H1 (cell line): ENCODE measurements at regions not wholly inside any gene's neighbourhood (a gene's known extent, or its start where the extent isn't known, plus 50 kb on each side); places are given as distances from the start of the nearest gene placed in this dataset.

Experiments used
- CTCF ChIA-PET: fragments of 300-600 bp; sonication (Branson Sonifier 250); formaldehyde crosslinking; loops from one replicate; lab custom pipeline; 2021; ENCODE audit not compliant: partially characterized antibody; lab: Charles Lee
- POLR2A ChIA-PET: fragments of 300-600 bp; sonication (Branson Sonifier 250); formaldehyde crosslinking; loops from one replicate; lab custom pipeline; 2021; ENCODE audit warnings: inconsistent platforms; ENCODE audit not compliant: partially characterized antibody; lab: Charles Lee
- DNase-seq, 2 experiments: peaks; one replicate each; pipeline versions ENCODE4 v3.0.0 to v3.0.0-alpha.2; 2010 to 2022; ENCODE audit warnings: low spot score in 2 of 2, low read depth in 1 of 2, mixed read lengths in 1 of 2
- FAIRE-seq: peaks from 2 replicates; lab custom pipeline; 2011; peaks lifted over from hg19 to GRCh38; lab: Jason Lieb, UNC
- H2AFZ ChIP-seq: 2 replicates; pipeline ENCODE4 v1.8.1; 2012; ENCODE audit warnings: low read length, inconsistent platforms
- H2AK5ac ChIP-seq: 2 replicates; pipeline ENCODE4 v1.6.1; 2013; ENCODE audit warnings: low read depth, low read length
- H2BK120ac ChIP-seq: replicated peaks from 2 replicates; pipeline ENCODE3; 2013; ENCODE audit warnings: low read depth, low read length, inconsistent platforms
- H2BK12ac ChIP-seq: 2 replicates; pipeline ENCODE4 v1.6.1; 2013; ENCODE audit warnings: low read depth, low read length
- H2BK15ac ChIP-seq: 2 replicates; pipeline ENCODE4 v1.6.1; 2013; ENCODE audit warnings: low read length
- H2BK20ac ChIP-seq: 2 replicates; pipeline ENCODE4 v1.6.1; 2013; ENCODE audit warnings: low read length
- H2BK5ac ChIP-seq: 2 replicates; pipeline ENCODE4 v1.6.1; 2013; ENCODE audit warnings: low read depth, low read length
- H3K14ac ChIP-seq: 2 replicates; pipeline ENCODE4 v1.6.1; 2013; ENCODE audit warnings: inconsistent platforms; ENCODE audit not compliant: insufficient read length
- H3K18ac ChIP-seq: 2 replicates; pipeline ENCODE4 v1.6.1; 2013; ENCODE audit warnings: low read length; ENCODE audit errors: extremely low read depth
- H3K23ac ChIP-seq: 2 replicates; pipeline ENCODE4 v1.6.1; 2013; ENCODE audit warnings: inconsistent platforms; ENCODE audit not compliant: insufficient read length
- H3K23me2 ChIP-seq: 2 replicates; pipeline ENCODE4 v1.6.1; 2013; ENCODE audit warnings: low read depth, low read length
- H3K27ac ChIP-seq: 2 replicates; pipeline ENCODE4 v1.6.1; 2011; ENCODE audit warnings: low read depth, low read length, inconsistent platforms
- H3K27me3 ChIP-seq, 4 experiments: replicated peaks in 1 of 4; 1 replicate in 1 of 4; 2 replicates in 3 of 4; pipeline versions ENCODE4 v1.6.1 to v1.8.1; 2011 to 2013; ENCODE audit warnings: low read length in 3 of 4, mild to moderate bottlenecking in 3 of 4, inconsistent platforms in 2 of 4, mixed read lengths in 2 of 4, moderate library complexity in 1 of 4; ENCODE audit not compliant: control insufficient read depth in 3 of 4, insufficient read depth in 3 of 4; ENCODE audit errors: extremely low read depth in 1 of 4
- H3K36me3 ChIP-seq, 4 experiments: 2 replicates each; pipeline versions ENCODE4 v1.6.1 to v1.8.1; 2011 to 2013; ENCODE audit warnings: mild to moderate bottlenecking in 4 of 4, low read length in 3 of 4, moderate library complexity in 2 of 4, control low read depth in 1 of 4, inconsistent platforms in 1 of 4; ENCODE audit not compliant: insufficient read depth in 4 of 4, control insufficient read depth in 2 of 4
- H3K4ac ChIP-seq: replicated peaks from 2 replicates; pipeline ENCODE3; 2013; ENCODE audit warnings: low read length, low read depth, mixed read lengths, inconsistent platforms; ENCODE audit not compliant: insufficient read length
- H3K4me1 ChIP-seq, 4 experiments: replicated peaks in 1 of 4; 1 replicate in 1 of 4; 2 replicates in 3 of 4; pipeline versions ENCODE4 v1.6.1 to v1.8.1; 2011 to 2013; ENCODE audit warnings: low read length in 3 of 4, inconsistent platforms in 2 of 4, mixed read lengths in 1 of 4; ENCODE audit not compliant: insufficient read depth in 4 of 4, control insufficient read depth in 3 of 4
- H3K4me2 ChIP-seq, 2 experiments: 2 replicates each; pipeline versions ENCODE4 v1.6.1 to v1.8.1; 2011 to 2013; ENCODE audit warnings: low read depth in 2 of 2, low read length in 2 of 2, control low read depth in 1 of 2, inconsistent platforms in 1 of 2, mild to moderate bottlenecking in 1 of 2; ENCODE audit not compliant: insufficient read depth in 1 of 2
- H3K4me3 ChIP-seq, 4 experiments: fragments of 200-600, 300-600 bp in 1 of 4; sonication (generic), shearing (Covaris generic), sonication (Bioruptor Twin) in 1 of 4; 2 replicates each; pipeline versions ENCODE4 v1.5.1 to v1.8.1; 2011 to 2016; ENCODE audit warnings: low read length in 4 of 4, low read depth in 3 of 4, control low read depth in 2 of 4, inconsistent platforms in 2 of 4, mild to moderate bottlenecking in 2 of 4, mixed read lengths in 1 of 4, moderate library complexity in 1 of 4; ENCODE audit not compliant: insufficient read depth in 2 of 4; ENCODE audit errors: extremely low read depth in 1 of 4
- H3K56ac ChIP-seq: replicated peaks from 2 replicates; pipeline ENCODE3; 2013; ENCODE audit warnings: low read depth, mild to moderate bottlenecking, mixed read lengths, low read length, inconsistent platforms; ENCODE audit not compliant: insufficient read length
- H3K79me1 ChIP-seq: 2 replicates; pipeline ENCODE4 v1.6.1; 2013; ENCODE audit warnings: low read depth, low read length, control low read depth
- H3K79me2 ChIP-seq, 2 experiments: 2 replicates each; pipeline versions ENCODE4 v1.6.1 to v1.8.1; 2012 to 2013; ENCODE audit warnings: low read length in 2 of 2, mild to moderate bottlenecking in 2 of 2, inconsistent platforms in 1 of 2; ENCODE audit not compliant: insufficient read depth in 2 of 2, control insufficient read depth in 1 of 2
- H3K9ac ChIP-seq, 4 experiments: replicated peaks in 1 of 4; 1 replicate in 1 of 4; 2 replicates in 3 of 4; pipeline versions ENCODE4 v1.6.1 to v1.8.1; 2011 to 2013; ENCODE audit warnings: low read depth in 3 of 4, low read length in 3 of 4, control low read depth in 2 of 4, mild to moderate bottlenecking in 2 of 4, moderate library complexity in 2 of 4, inconsistent platforms in 1 of 4; ENCODE audit errors: extremely low read depth in 1 of 4
- H3K9me3 ChIP-seq, 2 experiments: 2 replicates each; pipeline versions ENCODE4 v1.6.1 to v1.8.1; 2012 to 2013; ENCODE audit warnings: mild to moderate bottlenecking in 2 of 2, moderate library complexity in 2 of 2, control low read depth in 1 of 2, inconsistent platforms in 1 of 2, low read depth in 1 of 2, low read length in 1 of 2, mixed read lengths in 1 of 2; ENCODE audit not compliant: insufficient read depth in 2 of 2
- H4K20me1 ChIP-seq, 2 experiments: replicated peaks in 1 of 2; 2 replicates each; pipeline versions ENCODE3 to v1.8.1; 2011 to 2013; ENCODE audit warnings: inconsistent platforms in 2 of 2, low read length in 2 of 2, mild to moderate bottlenecking in 1 of 2; ENCODE audit not compliant: insufficient read depth in 2 of 2, control insufficient read depth in 1 of 2
- H4K5ac ChIP-seq: 2 replicates; pipeline ENCODE4 v1.6.1; 2013; ENCODE audit warnings: low read length, low read depth, mixed read lengths, inconsistent platforms; ENCODE audit not compliant: insufficient read length
- H4K8ac ChIP-seq: 2 replicates; pipeline ENCODE4 v1.8.0; 2013; ENCODE audit warnings: mild to moderate bottlenecking, moderate library complexity, low read length, inconsistent platforms; ENCODE audit not compliant: insufficient read depth; ENCODE audit errors: extremely low read depth
- H4K91ac ChIP-seq: replicated peaks from 2 replicates; pipeline ENCODE3; 2013; ENCODE audit warnings: low read length, mixed read lengths, inconsistent platforms; ENCODE audit not compliant: insufficient read length
- BACH1 ChIP-seq: IDR thresholded peaks from 2 replicates; pipeline ENCODE4 v1.6.1; 2012; ENCODE audit warnings: low read length, improper control_type of control experiment
- CREB1 ChIP-seq: IDR thresholded peaks from 2 replicates; pipeline ENCODE4 v1.6.1; 2012; ENCODE audit warnings: inconsistent platforms
- EGR1 ChIP-seq: IDR thresholded peaks from 2 replicates; pipeline ENCODE4 v1.6.1; 2011; ENCODE audit warnings: low read depth, low read length, borderline replicate concordance
- EP300 ChIP-seq, 2 experiments: IDR thresholded peaks; 1 replicate in 1 of 2; 2 replicates in 1 of 2; pipeline ENCODE4 v1.6.1; 2011 to 2012; ENCODE audit warnings: low read depth in 2 of 2, low read length in 2 of 2, mild to moderate bottlenecking in 2 of 2, borderline replicate concordance in 1 of 2, inconsistent platforms in 1 of 2, moderate library complexity in 1 of 2
- EZH2 ChIP-seq: fragments of 200-600 bp; sonication (generic); IDR thresholded peaks from 2 replicates; pipeline ENCODE4 v1.7.1; 2012; ENCODE audit warnings: low read depth, mild to moderate bottlenecking, moderate library complexity, low read length, inconsistent platforms; ENCODE audit not compliant: severe bottlenecking
- GTF2F1 ChIP-seq: IDR thresholded peaks from 2 replicates; pipeline ENCODE4 v1.6.1; 2012; ENCODE audit warnings: low read depth, low read length, improper control_type of control experiment, borderline replicate concordance
- JUND ChIP-seq: IDR thresholded peaks from 2 replicates; pipeline ENCODE4 v1.6.1; 2011; ENCODE audit warnings: mild to moderate bottlenecking, improper control_type of control experiment, low read length
- RXRA ChIP-seq: IDR thresholded peaks from 2 replicates; pipeline ENCODE4 v1.6.1; 2011; ENCODE audit warnings: low read depth, mild to moderate bottlenecking, low read length, moderate library complexity; ENCODE audit not compliant: insufficient read depth
- SRF ChIP-seq: IDR thresholded peaks from 2 replicates; pipeline ENCODE4 v1.6.1; 2011; ENCODE audit warnings: mild to moderate bottlenecking, low read depth, low read length, moderate library complexity
- TEAD4 ChIP-seq: IDR thresholded peaks from 2 replicates; pipeline ENCODE4 v1.6.1; 2012; ENCODE audit warnings: low read depth, low read length, inconsistent platforms, mixed read lengths
- YY1 ChIP-seq: IDR thresholded peaks from 2 replicates; pipeline ENCODE4 v1.6.1; 2011; ENCODE audit warnings: low read depth, mild to moderate bottlenecking, low read length
- WGBS, 2 experiments: shearing (Covaris generic) in 1 of 2; methylation state at CpG; one replicate each; pipeline versions ENCODE4 v1.1.6 to v1.1.7; 2013 to 2015; ENCODE audit warnings: low lambda C conversion rate in 2 of 2, mixed read lengths in 2 of 2, inconsistent platforms in 1 of 2, low coverage in 1 of 2, missing lambda C conversion rate in 1 of 2; ENCODE audit not compliant: insufficient replicate concordance in 2 of 2, insufficient coverage in 1 of 2, insufficient read length in 1 of 2; ENCODE audit errors: extremely low coverage in 1 of 2, missing lambda C conversion rate in 1 of 2; 5-methylcytosine and 5-hydroxymethylcytosine counted together
- TF ChIP-seq, protein P1 (sequence below): IDR thresholded peaks from 2 replicates; pipeline ENCODE4 v1.6.1; 2011; ENCODE audit warnings: low read depth, mild to moderate bottlenecking, low read length; ENCODE audit not compliant: insufficient read depth
- TF ChIP-seq, protein P2 (sequence below): IDR thresholded peaks from 2 replicates; pipeline ENCODE4 v1.6.1; 2012; ENCODE audit warnings: low read length, inconsistent platforms

DNA sequence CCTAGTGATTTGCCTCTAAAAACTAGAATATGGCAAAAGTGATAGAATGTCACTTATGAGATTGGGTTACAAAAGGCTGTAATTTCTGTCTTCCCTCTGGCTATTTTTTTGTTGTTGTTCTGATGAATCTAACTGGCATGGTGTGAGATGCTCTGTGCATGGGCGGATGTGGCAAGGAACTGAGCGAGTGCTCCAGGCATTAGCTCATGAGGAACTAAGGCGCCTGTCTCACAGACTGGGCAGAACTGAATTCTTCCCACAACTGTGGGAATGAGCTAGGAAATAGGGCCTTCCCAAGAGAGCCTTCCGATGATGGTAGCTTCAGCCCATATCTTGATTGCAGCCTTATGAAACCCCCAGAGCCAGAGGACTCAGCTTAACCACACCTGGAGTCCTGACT is 222.5 kb downstream of the NR2F2 start:
- no peak overlapping the region for H3K4me3 ChIP-seq
- no peak overlapping the region for H4K5ac ChIP-seq
- no peak overlapping the region for H3K14ac ChIP-seq
- H2BK5ac ChIP-seq: no peak overlapping the region
- no peak overlapping the region for H3K4ac ChIP-seq
- H3K4me1 ChIP-seq: no peaks in the 10 kb centered on the region
- no peak overlapping the region for H3K18ac ChIP-seq
- no peak overlapping the region for H2AFZ ChIP-seq
- no peak overlapping the region for H4K91ac ChIP-seq
- H3K9ac ChIP-seq: no peak overlapping the region
- no peaks in the 10 kb centered on the region; the same call in 1 of the 2 replicates for H3K23me2 ChIP-seq
- no peak overlapping the region for H2AK5ac ChIP-seq
- ChIA-PET CTCF (interaction anchor here (1.0 to 1.2 kb wide), 3 partner anchors 11 to 121 kb away, joined by 3 to 4 read pairs (median 3); no protein-coding TSS in a partner anchor), POLR2A (no interaction called here)
- H2BK15ac ChIP-seq: no peak overlapping the region
- no peak overlapping the region for H2BK120ac ChIP-seq
- H3K36me3 ChIP-seq: no peaks in the 10 kb centered on the region
- H4K20me1 ChIP-seq: no peaks in the 10 kb centered on the region
- no peak overlapping the region for H2BK20ac ChIP-seq
- no peaks in the 10 kb centered on the region for H3K79me2 ChIP-seq
- 97% methylated on average over 4 of the region's 4 CpGs; no CpG with 5 or more reads in 1 of the 2 experiments for WGBS, 2 experiments
- no peak for DNase-seq
- H4K8ac ChIP-seq: no peak overlapping the region
- no peak overlapping the region for H3K27ac ChIP-seq
- H3K9me3 ChIP-seq: no peaks in the 10 kb centered on the region
- FAIRE-seq: no peak
- H3K56ac ChIP-seq: no peak overlapping the region
- H3K4me2 ChIP-seq: no peak overlapping the region
- no peak overlapping the region for H3K23ac ChIP-seq
- H3K79me1 ChIP-seq: no peaks in the 10 kb centered on the region
- H3K27me3 ChIP-seq: no peaks in the 10 kb centered on the region
- H2BK12ac ChIP-seq: no peak overlapping the region
- TF ChIP-seq YY1 (no peak), CREB1 (no peak), BACH1 (no peak), EP300 (IDR thresholded peaks at IDR 0.05; ENCODE audit: borderline replicate concordance in 1 of 2, low read depth in 2 of 2, low read length in 2 of 2) (no peak), GTF2F1 (no peak), TEAD4 (no peak), EGR1 (no peak), RXRA (no peak), SRF (no peak), EZH2 (no peak), JUND (no peak)
- TF ChIP-seq, protein P1, sequence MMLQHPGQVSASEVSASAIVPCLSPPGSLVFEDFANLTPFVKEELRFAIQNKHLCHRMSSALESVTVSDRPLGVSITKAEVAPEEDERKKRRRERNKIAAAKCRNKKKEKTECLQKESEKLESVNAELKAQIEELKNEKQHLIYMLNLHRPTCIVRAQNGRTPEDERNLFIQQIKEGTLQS: no peak
- TF ChIP-seq, protein P2, sequence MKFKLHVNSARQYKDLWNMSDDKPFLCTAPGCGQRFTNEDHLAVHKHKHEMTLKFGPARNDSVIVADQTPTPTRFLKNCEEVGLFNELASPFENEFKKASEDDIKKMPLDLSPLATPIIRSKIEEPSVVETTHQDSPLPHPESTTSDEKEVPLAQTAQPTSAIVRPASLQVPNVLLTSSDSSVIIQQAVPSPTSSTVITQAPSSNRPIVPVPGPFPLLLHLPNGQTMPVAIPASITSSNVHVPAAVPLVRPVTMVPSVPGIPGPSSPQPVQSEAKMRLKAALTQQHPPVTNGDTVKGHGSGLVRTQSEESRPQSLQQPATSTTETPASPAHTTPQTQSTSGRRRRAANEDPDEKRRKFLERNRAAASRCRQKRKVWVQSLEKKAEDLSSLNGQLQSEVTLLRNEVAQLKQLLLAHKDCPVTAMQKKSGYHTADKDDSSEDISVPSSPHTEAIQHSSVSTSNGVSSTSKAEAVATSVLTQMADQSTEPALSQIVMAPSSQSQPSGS: no peak
